GM10266 (cell line): ENCODE measurements at regions not wholly inside any gene's neighbourhood (a gene's known extent, or its start where the extent isn't known, plus 50 kb on each side); places are given as distances from the start of the nearest gene placed in this dataset.
"Not testable (repeated sequence)": the region's sequence is repeated elsewhere in the genome, so short reads cannot be mapped to it uniquely, and the experiment has no call there.

Source experiments
- DNase-seq: peaks from one replicate; pipeline ENCODE4 v3.0.0; 2012; ENCODE audit errors: extremely low spot score
- CTCF ChIP-seq: IDR thresholded peaks from 2 replicates; pipeline ENCODE4 v1.5.1; 2012; ENCODE audit warnings: mild to moderate bottlenecking, low read depth; ENCODE audit not compliant: control insufficient read depth, insufficient read depth; ENCODE audit errors: missing control alignments

GRCh38 chr6:56875523-56875922, 79.4 kb upstream of the BEND6 start:
- no peak for TF ChIP-seq CTCF
- DNase-seq: no peak

DNA sequence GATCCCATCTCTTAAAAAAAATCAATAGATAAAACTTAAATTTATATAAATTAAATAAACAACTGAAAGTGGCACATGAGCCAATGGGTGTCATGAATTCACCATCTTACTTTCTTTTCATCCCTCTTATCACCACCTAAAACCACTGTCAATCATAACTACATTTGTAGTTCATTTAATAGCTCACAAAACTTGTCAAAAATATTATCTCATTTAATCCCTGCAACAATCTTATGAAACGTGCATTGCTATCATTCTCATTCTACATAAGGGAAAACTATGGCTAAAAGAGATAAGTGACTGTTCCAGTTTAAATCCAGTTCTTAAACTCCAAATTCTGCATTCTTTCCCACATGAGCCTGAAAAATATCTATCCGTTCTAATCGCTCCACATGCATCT, 80.6 kb upstream of the BEND6 start:
- no peak for TF ChIP-seq CTCF
- DNase-seq: no peak

DNA sequence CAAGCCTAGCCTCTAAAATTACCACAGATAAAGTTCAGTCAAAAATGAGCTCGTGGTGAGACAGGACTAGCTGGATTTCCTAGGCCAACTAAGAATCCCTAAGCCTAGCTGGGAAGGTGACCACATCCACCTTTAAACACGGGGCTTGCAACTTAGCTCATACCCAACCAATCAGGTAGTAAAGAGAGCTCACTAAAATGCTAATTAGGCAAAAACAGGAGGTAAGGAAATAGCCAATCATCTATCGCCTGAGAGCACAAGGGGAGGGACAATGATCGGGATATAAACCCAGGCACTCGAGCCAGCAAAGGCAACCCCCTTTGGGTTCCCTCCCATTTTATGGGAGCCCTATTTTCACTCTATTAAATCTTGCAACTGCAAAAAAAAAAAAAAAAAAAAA, 84.9 kb upstream of the BEND6 start:
- DNase-seq: not testable (repeated sequence)

GRCh38 chr6:56869346-56869745, 85.6 kb upstream of the BEND6 start:
- no peak for DNase-seq
- no peak for TF ChIP-seq CTCF

- no peak for DNase-seq
- no peak for TF ChIP-seq CTCF
These were observed 86.2 kb upstream of the BEND6 start for GRCh38 chr6:56868687-56869086.

GRCh38 chr6:56866917-56867522, 87.9 kb upstream of the BEND6 start:
- no peak for TF ChIP-seq CTCF
- DNase-seq: no peak

DNA sequence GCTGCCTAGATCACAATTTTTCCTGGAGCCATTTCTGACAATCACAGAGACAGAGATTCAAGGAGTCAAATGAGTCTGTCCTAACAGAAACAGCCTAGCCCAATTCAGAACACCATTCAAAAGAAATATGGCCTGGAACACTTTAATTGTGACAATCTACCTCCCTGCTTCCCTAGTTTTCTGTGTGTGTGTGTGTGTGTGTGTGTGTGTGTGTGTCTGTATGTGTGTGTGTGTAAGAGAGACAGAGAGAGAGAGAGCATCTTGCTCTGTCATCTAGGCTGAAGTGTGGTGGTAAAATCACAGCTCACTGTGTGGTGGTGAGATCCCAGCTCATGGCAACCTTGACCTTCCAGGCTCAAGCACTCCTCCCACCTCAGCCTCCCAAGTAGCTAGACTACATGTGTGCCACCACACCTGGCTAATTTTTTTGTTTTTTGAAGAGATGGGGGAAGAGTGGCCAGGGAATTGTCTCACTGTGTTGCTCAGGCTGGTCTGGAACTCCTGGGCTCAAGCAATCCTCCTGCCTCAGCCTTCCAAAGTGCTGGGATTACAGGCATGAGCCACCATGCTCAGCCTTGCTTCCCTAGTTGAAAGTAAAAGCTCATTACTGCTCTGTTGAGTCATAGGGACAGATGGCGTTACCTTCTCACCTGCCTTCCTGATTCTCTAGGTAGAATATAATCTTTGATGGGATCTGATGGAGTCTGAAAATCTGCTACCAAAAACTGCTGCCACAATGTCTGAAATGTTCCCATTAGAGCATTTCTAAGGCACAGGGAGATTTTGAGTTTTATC, 89.6 kb upstream of the BEND6 start:
- no peak for TF ChIP-seq CTCF
- DNase-seq: no peak
